GM19468 (cell line): ENCODE measurements at regions not wholly inside any gene's neighbourhood (a gene's known extent, or its start where the extent isn't known, plus 50 kb on each side); places are given as distances from the start of the nearest gene placed in this dataset.

Experiments
- ATAC-seq: cut with Tn5 transposase; IDR thresholded peaks from one replicate; pipeline ENCODE4 v1.9.1; 2021; ENCODE audit warnings: mild to moderate bottlenecking, moderate library complexity, moderate number of reproducible peaks; ENCODE audit not compliant: unreplicated experiment; ENCODE audit errors: extremely low read depth

GRCh38 chrX:7316280-7316679 lies 168.3 kb upstream of the PUDP start:
- no peak for ATAC-seq

- ATAC-seq: no peak
Observed at GRCh38 chrX:7314425-7314824, 166.5 kb upstream of the PUDP start.

- no peak for ATAC-seq
Observed at GRCh38 chrX:7307720-7308119, 159.8 kb upstream of the PUDP start.

GRCh38 chrX:7294483-7294882 lies 146.5 kb upstream of the PUDP start:
- ATAC-seq: no peak

GRCh38 chrX:7286168-7286837 lies 138.3 kb upstream of the PUDP start:
- no peak for ATAC-seq

GRCh38 chrX:7285765-7286164 lies 137.8 kb upstream of the PUDP start:
- ATAC-seq: no peak

GRCh38 chrX:7283741-7284140 lies 135.8 kb upstream of the PUDP start:
- no peak for ATAC-seq

GRCh38 chrX:7280520-7280919 lies 132.6 kb upstream of the PUDP start:
- no peak for ATAC-seq

GRCh38 chrX:7272346-7272745 lies 124.4 kb upstream of the PUDP start:
- ATAC-seq: no peak

- ATAC-seq: no peak
Observed at GRCh38 chrX:7270933-7271332, 123.0 kb upstream of the PUDP start.

GRCh38 chrX:7269991-7270390 lies 122.0 kb upstream of the PUDP start:
- no peak for ATAC-seq

GRCh38 chrX:7269589-7269988 lies 121.6 kb upstream of the PUDP start:
- no peak for ATAC-seq

- no peak for ATAC-seq
Observed at GRCh38 chrX:7266288-7266687, 118.3 kb upstream of the PUDP start.

- ATAC-seq: no peak
Observed at GRCh38 chrX:7264399-7264798, 116.4 kb upstream of the PUDP start.

- no peak for ATAC-seq
Observed at GRCh38 chrX:7263961-7264360, 116.0 kb upstream of the PUDP start.

- ATAC-seq: no peak
Observed at GRCh38 chrX:7263330-7263729, 115.4 kb upstream of the PUDP start.

GRCh38 chrX:7262551-7262950 lies 114.6 kb upstream of the PUDP start:
- ATAC-seq: no peak

GRCh38 chrX:7261672-7262332 lies 113.8 kb upstream of the PUDP start:
- peak; percentile 94 for ATAC-seq

GRCh38 chrX:7254144-7254543 lies 106.2 kb upstream of the PUDP start:
- no peak for ATAC-seq

- ATAC-seq: no peak
Observed at GRCh38 chrX:7253565-7253964, 105.6 kb upstream of the PUDP start.

GRCh38 chrX:7252013-7252610 lies 104.2 kb upstream of the PUDP start:
- no peak for ATAC-seq

GRCh38 chrX:7247346-7247745 lies 99.4 kb upstream of the PUDP start:
- no peak for ATAC-seq
